NCI-H1092 (cell line): ENCODE measurements at regions not wholly inside any gene's neighbourhood (a gene's known extent, or its start where the extent isn't known, plus 50 kb on each side); places are given as distances from the start of the nearest gene placed in this dataset.

ENCODE experiments used
- DNase-seq: peaks from one replicate; lab custom pipeline; 2025; lab: John Stamatoyannopoulos, UW

DNA sequence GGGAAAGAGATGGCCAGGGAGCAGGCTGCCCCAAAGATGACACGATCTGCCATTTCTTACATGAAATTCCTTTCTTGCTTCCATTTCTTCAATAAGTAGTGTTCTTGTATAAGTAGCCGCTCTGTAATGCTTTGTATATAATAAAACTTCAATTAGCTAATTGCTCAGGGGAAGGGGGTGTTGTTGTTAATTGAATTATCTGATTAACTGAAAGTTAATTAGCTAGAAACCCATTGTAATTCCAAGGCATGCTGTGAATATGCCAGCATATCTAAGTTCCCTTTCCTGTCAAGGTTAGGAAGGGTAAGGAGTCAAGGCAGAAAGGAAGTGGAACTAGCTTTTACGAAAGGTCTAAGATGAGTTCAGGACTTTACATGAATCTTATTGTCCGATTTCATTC lies 765.9 kb downstream of the TYW1 start:
- no peak for DNase-seq

DNA sequence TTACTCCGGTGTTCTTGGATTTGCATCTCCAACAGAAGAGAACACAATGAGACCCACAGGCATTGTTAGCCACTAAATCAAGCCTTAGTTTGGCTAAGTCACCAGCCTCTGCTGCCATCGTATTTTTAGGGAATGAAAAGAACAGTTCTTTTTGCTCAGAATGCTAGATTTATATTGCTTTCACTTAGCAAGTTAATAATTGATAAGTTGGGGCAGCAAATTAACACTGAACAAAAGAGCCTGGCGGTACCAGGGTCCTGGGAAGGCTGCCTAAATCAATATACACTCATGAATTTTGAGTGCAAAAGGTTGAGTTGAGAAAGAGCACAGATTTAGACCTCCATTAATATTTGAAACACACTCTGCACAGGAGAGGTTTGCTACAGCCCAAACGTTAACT lies 767.7 kb downstream of the TYW1 start:
- DNase-seq = peak; percentile 51

GRCh38 chr7:67765481-67766175 lies 769.0 kb downstream of the TYW1 start:
- no peak for DNase-seq

DNA sequence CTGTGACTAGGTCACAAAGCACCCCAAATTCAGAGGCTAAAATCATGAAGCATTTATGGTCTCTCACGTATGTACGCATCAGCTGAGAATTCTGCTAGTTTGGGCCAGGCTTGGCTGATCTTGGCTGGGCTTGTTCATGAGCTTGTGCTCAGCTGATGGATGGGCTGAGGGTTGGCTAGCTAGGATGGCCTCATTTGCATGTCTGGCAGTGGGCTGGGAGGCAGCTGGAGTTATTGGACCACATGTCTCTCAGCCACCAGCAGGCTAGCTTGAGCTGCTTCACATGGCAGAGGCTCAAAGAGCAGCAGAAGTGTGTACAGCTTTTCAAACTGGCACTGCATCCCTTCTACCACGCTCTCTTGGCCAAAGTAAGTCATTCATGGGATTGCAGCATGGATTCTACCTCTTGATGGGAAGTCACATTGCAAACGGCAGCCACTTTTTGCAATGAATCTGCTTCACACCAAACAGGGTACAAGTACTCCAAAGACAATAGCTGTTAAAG lies 770.3 kb downstream of the TYW1 start:
- no peak for DNase-seq

DNA sequence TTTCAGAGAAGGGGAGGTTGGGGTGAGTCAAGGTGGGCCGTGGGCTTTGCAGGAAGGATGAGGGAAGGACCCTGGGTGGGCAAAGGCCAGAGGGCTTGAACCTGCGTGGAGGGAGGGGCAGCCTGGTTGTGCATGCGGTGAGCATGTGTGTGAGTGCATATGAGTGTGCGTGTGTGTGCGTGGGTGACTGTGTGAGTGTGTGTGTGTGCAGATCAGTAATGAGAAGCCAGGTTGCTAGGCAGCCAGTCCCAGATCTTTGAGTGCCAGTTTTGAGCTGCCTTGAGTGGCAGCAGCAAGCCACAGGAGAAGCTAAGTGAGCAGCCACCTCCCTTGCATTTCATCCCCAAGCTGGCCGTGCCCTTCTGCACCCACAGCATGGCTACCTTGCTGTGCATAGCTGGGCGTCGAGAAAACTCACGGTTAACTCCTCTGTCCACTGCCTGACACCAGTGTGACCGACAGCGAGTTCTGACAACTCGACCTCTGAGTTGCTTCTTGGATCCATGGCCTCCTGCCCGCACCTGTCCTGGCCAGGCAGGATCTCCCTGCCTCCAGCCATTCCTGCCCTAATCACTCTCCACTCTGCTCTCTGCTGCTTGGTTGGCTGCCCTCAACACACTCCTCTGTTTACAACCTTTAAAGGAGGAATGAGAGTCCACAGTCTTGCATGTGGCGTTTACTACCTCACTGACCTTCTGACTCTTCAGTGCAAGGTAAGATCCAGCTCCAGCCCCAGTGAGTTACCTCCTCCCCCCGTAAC lies 775.4 kb downstream of the TYW1 start:
- DNase-seq = no peak

GRCh38 chr7:67773081-67773480 lies 776.4 kb downstream of the TYW1 start:
- no peak for DNase-seq

GRCh38 chr7:67777119-67777518 lies 780.5 kb downstream of the TYW1 start:
- DNase-seq = no peak

DNA sequence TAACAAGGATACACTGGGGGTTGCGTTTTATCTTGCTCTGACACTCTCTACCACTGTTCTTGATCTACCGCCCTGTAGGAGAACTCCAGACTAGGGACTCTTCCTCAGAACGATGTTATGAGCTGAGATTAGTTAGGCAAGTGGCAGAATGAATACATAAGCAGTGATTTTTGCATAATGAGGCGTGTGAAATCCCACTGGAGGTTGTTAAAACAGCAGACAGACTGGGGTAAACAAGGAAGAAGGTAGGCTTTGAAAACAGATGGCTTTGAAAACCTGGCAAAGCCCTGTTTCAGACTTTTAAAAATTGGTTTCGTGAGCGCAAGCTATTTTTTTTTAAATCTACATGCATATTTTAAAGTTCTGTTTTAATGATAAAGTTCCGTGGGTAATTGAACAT lies 785.2 kb downstream of the TYW1 start:
- DNase-seq = no peak

- DNase-seq = no peak
Measured at GRCh38 chr7:67786021-67786420, 789.4 kb downstream of the TYW1 start.

GRCh38 chr7:67788669-67789068 lies 792.0 kb downstream of the TYW1 start:
- DNase-seq = no peak

DNA sequence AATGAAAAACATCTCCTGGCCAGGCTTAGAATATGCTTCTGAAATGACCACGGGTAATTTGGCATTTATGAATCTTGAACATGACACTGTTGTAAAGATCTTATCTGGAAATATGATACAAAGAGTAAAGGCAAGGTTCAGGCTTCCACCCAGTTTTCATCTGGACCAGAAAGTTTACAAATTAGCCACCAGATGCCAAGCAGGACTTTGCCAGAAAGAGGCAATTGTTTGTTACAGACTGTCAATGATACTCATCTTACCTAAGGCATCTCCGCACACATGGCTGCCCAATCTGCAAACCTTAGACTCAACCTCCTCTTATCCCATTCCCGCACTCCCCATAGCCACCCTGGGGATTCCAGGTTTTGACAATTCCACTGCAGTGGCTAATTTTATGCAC lies 795.3 kb downstream of the TYW1 start:
- no peak for DNase-seq

DNA sequence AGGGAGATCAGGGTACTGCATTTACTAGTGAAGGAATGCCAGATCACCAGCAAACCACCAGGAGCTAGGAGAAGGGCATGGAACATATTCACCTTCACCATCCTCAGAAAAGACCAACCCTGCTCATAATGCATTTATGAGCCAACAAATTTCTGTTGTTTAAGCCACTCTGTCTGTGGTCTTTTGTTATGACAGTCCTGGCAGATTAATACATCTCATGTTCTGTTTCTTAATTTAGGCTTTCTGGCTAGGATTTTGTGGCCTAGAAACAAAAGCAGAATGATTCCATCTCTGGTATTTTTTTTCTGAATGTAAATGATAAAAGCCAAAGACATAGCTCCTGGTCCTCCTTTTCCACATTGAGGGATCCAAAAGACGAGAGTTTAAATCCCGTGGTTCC lies 797.9 kb downstream of the TYW1 start:
- DNase-seq = no peak

DNA sequence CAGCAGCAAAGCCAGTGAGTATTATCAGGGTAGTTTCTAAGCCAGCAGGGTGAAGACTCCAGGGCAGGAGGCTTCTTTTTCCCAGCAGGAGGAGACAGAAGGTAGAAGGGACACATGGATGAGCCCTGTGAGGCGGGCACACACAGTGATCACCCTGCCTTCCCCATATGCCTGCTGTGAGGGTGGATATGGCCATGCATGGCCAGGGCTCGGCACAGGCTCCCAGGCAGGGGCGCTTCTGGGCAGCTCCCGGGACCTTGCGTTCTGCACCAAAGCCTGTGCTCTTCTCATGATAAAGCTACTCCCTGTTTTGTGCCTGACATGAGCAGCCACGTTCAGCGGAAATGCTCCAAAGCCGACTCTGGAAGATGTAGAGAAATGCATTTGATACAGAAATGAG lies 807.2 kb downstream of the TYW1 start:
- no peak for DNase-seq

DNA sequence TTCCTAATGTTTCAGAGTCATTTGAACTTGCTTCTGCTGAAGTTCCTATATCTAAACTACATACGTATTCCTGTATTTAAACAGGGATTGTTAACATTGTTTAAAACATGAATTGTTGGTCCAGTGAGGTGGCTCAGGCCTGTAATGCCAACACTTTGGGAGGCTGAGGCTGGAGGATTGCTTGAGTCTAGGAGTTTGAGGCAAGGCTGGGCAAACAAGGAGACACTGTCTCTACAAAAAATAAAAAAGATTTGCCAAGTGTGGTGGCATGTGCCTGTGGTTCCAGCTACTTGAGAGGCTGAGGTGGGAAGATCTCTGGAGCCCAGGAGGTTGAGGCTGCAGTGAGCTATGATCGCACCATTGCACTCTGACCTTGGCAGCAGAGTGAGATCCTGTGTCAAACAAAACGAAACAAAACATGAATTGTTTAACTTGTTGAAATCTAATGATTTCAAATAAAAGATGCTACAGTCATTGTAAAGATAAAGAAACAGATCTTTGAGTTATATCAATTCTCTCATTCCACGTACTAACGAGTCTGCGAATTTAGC lies 809.4 kb downstream of the TYW1 start:
- no peak for DNase-seq

- DNase-seq = no peak
Measured at GRCh38 chr7:67807826-67808225, 811.2 kb downstream of the TYW1 start.

GRCh38 chr7:67809586-67809985 lies 813.0 kb downstream of the TYW1 start:
- DNase-seq = no peak

DNA sequence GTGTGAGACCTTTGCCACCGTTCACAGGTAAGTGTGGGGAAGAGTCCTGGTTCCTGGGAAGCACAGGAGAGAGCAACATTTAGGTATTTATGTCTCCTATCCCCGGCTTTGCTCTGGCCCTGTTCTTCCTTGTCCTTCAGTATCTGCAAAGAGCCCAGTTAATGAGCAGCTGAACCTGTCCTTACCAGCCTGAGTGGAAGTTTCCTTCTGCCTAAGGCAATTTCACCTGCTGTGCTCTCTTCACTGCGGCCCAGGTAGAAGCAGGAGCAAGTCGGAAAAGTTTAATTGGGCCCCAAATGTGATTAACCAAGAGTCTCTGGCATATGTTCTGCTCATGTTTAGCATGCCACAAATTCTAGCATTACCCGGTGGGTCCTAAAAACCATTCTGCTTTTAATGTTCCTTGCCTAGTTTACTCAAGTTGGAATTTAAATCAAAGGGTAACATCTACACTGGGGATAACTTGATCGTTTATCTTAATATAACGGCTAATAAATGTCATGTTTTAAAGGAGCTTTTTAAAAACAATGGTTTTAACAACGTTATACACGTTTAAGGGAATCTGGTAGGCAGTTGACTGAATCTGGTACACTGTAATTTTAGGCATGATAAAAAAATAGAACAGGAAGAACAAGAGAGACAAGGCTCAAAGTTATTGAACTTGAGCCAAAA lies 817.1 kb downstream of the TYW1 start:
- DNase-seq = no peak

DNA sequence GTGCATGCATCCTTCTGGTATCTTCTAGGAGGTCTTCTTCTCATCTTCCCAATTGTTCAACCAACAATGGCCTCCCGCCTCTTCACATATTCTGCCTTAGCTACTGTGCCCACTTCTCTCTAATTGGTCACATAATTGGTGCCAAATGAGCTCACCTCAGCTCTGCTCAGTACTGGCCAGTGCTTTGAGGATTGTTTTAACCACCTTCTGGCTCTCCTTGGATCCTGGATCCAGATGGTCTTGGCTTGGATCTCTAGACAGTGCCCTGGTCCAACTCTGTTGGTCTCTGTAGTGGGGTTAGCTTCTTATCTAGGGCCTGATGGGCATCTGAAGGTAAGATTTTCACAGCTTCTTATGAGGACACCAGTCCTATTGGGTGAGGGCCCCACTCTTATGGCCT lies 820.8 kb downstream of the TYW1 start:
- DNase-seq = no peak

- DNase-seq = no peak
Measured at GRCh38 chr7:67821116-67821515, 824.5 kb downstream of the TYW1 start.

- no peak for DNase-seq
Measured at GRCh38 chr7:67823345-67823744, 826.7 kb downstream of the TYW1 start.

GRCh38 chr7:67825356-67825755 lies 828.7 kb downstream of the TYW1 start:
- DNase-seq = no peak

GRCh38 chr7:67841896-67842295 lies 845.3 kb downstream of the TYW1 start:
- no peak for DNase-seq

DNA sequence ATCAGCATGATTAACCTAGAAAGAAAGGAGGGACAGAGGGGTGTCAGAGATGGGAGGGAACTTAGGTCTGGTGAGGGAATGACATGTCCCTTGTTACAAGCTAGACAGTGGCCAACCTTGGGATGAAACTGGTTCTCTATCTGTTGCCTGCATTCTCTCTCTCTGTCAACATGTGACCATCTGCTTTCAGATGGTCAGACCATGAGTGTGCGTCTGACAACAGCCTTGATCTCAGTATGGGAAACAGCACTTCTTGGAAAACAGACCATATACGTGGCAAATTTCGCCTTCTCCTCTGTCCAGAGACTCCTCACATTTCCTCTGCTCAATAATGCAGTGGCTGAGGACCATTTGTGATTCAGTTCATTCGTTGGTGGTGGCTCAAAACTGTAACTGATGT lies 845.9 kb downstream of the TYW1 start:
- DNase-seq = no peak
